ENCODE measurements at regions not wholly inside any gene's neighbourhood (a gene's known extent, or its start where the extent isn't known, plus 50 kb on each side); places are given as distances from the start of the nearest gene placed in this dataset.
"Not testable (repeated sequence)": the region's sequence is repeated elsewhere in the genome, so short reads cannot be mapped to it uniquely, and the experiment has no call there.

- no peak for DNase-seq
These were observed 168.0 kb downstream of the PHLDA1 start for GRCh38 chr12:75863533-75863932.

DNA sequence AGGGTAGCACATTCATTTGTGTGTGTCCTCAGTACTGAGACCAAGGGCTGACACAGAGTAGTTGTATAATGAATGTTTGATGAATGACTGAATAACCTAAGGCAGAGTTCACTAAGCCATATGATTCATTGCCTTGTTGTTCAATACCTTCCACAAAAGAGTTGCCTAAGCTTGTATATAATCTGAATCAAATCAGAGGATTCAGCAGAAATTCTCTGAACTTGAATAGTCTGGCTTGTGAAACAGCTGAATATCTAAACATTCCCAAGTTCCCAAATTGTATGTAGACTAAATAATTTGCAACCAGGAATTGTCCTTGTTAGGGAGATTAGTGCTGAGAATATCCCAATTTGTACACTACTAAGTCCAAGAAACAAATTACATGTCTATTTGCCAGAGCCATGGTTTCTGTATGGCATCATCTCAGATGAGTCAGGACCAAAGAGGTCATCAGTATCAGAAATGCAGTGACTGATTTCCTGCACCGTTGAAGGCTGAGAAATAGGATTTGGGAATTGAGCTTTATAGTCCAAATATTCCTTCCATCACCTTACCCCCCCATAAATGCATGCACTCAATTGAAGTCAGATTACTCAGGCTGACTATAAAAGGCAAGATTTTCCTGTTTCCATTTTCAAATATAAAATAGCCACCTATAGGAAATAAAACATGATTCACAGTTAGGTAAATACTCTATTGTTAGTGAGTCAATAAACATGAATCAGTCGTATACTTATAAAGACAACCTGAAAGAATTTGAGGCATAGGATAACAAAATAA is 168.7 kb downstream of the PHLDA1 start:
- no peak for DNase-seq

DNA sequence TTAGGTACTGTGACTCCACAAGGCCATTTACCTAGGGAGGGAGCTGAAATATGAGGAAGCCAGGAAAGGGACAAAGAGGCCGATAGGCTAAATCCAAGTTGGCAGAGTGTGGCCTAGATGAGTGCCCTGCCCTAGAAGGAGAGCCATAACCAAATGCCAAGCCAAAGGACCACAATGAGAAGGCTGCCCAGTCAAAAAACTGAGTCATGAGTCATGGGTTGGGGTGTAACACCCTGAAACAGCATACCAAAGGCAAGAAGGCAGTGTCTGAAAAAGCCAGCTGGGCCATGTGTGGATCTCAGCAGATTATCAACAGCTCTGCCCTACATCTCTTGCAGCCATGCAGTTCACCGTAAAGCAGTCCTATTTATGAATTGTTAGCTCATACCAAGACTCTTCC is 171.7 kb downstream of the PHLDA1 start:
- no peak for DNase-seq

- no peak for DNase-seq
These were observed 175.3 kb downstream of the PHLDA1 start for GRCh38 chr12:75856235-75856634.

DNA sequence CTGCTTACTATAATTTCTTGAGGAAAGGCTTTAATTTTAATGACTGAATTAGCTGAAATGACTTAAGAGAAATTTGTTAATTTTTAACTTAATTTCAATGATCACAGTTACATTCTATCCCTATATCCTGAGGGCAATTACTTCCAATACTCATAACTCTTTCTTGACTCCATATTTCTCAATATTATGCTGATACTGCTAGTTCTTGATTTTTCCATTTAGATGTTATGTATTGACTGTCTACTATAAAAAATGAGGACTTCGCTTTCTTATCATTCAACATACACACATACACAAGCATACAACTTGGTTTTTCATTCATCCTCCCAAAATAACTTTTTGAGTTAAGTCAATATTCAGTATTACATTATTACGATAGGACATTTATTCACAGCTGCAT is 176.2 kb downstream of the PHLDA1 start:
- DNase-seq, result no peak

DNA sequence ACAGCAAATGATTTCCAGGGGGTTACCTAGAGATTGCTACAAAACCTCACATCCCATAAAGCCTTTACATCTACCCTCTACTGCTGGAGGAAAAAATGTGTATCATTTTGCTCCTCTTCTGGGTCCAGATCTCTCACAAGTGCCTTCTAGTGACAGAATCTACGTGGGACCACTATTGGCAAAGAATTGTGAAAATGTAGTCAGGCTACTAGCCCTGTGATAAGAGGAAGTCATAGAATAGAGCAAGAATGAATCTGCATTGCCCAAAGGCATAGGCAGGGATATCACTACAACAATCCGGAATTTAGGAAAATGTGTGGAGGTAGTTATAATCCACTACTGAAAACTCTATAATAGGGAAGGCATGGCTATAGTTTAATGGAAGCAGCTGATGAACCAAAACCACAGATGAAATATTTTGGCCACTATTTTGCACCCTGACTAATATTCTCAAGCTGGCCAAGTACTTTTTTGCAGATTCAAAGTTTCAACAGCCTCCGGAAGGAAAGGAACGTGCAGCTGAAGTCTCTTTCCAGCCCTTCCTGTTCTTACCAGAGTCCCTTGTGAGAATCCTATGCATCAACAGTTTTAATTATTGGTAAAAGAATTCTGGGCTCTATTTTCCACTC is 176.8 kb downstream of the PHLDA1 start:
- no peak for DNase-seq

- not testable (repeated sequence) for DNase-seq
These were observed 177.4 kb downstream of the PHLDA1 start for GRCh38 chr12:75854137-75854536.

- DNase-seq, result no peak
These were observed 177.9 kb downstream of the PHLDA1 start for GRCh38 chr12:75853626-75854025.

GRCh38 chr12:75852956-75853355 is 178.6 kb downstream of the PHLDA1 start:
- DNase-seq, result no peak

- DNase-seq, result no peak
These were observed 179.4 kb downstream of the PHLDA1 start for GRCh38 chr12:75852143-75852542.

DNA sequence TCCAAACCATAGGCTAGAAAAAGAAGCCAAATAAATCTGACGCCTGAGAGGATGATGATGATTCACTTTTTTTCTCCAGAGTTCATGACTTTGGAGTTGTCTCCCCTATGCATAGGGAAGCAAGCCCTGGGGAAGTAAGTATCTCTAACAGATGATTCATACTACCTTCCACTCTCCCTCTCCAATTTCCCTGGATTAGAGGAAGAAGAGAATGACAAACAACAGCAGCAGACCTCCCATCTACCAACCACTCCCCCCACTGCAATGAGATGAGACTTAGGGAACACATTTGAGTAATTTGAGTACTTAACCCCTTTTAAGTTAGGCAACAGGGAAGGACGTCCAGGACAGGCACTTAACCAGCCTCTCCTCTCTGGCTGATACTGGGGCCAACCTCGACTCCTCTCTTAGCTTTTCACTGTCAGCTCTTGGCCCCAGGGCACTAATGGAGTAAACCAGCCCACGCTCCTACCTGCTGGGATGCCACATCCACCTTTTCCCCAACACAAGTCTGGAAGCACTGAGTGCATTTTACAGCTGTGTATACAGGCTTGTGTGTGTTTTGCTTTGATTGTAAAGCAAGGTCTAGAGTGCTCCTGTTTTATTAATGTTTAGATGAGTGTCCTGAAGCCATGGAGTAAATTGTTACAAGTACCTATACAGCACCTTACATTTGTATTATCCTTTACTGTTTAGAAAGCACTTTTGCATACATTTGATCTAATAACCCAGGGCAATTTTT is 180.7 kb downstream of the PHLDA1 start:
- DNase-seq, result no peak

DNA sequence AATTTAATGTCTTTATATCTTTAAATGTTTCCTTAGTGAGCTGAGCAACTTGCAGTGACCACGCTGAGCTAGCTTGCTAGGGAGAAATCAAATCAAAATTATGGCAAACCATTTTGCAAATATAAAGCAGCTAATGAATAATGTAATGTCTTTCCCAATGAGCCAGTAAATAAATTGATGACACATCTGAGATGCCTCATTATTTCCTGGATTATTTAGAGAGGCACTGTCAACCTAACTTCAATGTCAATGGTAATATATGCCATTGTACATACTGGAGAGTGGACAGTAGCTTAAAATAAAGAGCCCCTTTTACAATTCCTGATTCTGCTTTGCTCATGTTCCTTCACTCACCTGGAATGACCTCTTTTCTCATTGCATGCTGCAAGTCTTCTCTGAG is 182.6 kb downstream of the PHLDA1 start:
- DNase-seq, result no peak

DNA sequence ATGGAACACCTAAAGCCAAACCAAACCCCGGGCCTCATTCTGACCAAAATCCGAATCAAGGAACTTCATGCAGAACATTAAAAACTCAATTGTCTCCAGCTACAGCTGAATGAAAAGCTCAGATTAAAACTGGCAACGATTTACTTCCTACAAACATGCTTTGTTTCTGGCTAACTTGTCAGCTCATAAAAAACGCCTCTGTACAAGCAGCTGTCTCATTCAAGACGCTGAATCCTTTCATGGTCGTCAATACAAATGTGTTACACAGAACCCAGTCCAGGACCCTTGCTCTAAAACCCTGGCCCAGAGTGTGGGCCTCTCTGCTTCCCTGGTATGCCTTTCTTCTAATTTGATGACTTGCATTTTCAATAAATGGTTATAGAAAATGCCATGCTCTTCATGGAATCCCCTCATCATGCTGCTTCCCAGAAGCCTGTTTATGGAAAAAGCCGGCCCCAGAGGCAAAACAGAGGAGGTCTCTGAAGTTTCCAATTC is 183.1 kb downstream of the PHLDA1 start:
- DNase-seq, result no peak

- no peak for DNase-seq
These were observed 185.5 kb downstream of the PHLDA1 start for GRCh38 chr12:75846102-75846501.

DNA sequence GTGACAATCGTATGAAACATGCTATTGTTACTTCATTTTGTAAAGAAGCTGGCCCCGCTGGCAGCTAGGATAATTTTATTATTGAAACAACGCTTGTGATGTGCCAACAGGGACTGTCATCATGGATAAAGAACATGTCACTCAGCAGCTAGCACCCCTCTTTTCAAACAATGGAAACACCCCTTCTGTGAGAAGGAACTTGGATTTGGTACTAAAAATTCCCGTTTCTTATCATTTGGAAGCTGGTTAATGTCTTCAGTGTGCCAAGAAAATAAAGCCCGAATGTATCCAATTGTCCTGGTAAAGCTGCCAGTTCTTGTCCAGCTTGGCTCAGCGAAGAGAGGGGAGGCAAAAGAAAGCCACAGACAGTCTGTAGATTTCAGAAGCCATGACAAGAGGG is 186.6 kb downstream of the PHLDA1 start:
- DNase-seq, result no peak

DNA sequence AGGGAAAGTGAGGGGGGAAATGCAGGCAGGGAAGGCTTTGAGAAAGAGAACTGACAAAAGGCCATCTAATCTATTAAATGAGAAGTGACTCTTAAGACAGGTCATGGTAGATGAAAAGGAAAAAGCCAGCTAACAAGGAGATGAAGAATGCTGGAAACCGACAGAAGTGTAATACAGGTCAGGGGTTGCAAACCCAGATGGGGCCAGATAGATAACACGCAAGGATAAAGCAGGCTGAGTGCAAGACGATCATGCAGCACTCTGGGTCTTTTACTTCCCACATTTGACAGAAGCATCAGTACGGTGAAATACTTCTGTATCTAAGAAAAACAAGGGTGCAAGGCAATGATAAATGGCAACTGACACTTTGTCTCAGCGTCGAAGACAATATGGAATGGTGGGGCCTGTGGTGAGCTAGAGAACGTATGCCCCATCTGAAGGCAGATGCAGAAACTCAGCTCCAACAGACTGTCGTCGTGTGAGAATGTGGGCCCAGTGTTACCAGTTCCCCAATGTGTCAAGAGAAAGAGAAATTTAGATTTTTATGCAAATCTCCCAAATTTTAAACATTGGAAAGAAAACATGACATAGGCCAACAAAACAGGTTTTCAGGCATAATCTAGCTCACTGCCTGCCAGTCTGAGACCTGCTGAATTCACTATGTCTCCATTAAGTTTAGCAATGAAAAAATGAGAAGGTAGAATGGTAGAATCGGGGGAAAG is 187.4 kb downstream of the PHLDA1 start:
- no peak for DNase-seq

DNA sequence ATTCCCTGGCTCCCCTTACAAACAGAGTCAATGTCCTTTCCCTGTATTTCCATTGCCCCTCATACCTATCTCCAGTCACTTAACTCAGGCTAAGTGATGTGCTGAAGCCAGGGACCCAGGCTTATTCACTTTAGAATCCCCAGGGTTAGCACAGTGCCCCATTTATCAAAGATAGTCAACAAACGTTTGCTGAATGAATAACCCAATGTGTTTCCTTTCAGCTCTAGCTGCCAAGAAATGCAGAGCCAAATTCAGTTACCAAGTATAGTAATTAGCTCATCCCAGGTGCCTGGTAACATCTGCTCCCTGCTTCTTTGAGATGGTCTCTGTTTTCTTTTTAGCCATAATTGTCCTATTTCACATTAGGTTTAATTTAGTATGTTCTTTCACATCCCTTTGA is 189.5 kb downstream of the PHLDA1 start:
- no peak for DNase-seq

- no peak for DNase-seq
These were observed 190.6 kb downstream of the PHLDA1 start for GRCh38 chr12:75840994-75841355.

- DNase-seq, result no peak
These were observed 193.3 kb downstream of the PHLDA1 start for GRCh38 chr12:75838309-75838708.

GRCh38 chr12:75837700-75838099 is 193.9 kb downstream of the PHLDA1 start:
- DNase-seq, result no peak

- no peak for DNase-seq
These were observed 195.0 kb downstream of the PHLDA1 start for GRCh38 chr12:75836533-75836932.

- DNase-seq, result no peak
These were observed 197.0 kb downstream of the PHLDA1 start for GRCh38 chr12:75834591-75834990.

DNA sequence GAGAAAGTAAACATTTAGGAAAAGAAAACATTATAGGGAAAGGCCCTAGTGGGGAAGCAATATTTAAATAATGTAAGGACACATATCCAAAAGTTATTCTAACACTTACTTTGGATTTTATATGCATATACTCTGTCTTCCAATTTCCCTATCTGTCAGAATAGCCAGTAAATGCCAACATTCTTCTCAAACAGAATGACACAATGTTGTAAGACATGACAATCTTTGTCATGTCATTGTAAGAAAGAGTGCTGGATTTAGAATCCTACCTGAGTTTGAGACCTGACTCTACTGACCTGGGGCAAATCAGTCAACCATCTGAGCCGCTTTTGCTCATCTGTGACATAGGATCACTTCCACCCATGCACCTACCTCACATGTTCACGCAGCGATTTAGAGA is 198.3 kb downstream of the PHLDA1 start:
- DNase-seq, result no peak

All from stimulated activated CD8-positive, alpha-beta memory T cell treated with anti-CD3 and anti-CD28 coated beads, Interleukin-4, amount 100 ng/mL, for 48 hours (primary cell).